Pancreas (tissue), 10 donors: ENCODE measurements at regions not wholly inside any gene's neighbourhood (a gene's known extent, or its start where the extent isn't known, plus 50 kb on each side); places are given as distances from the start of the nearest gene placed in this dataset.

Source experiments
- ATAC-seq, 4 donors: fragments of 200-7000 bp; cut with Tn5 transposase; one replicate each; pipeline versions ENCODE4 v1.8.0 to v1.9.1; 2020; ENCODE audit warnings: mild to moderate bottlenecking in 4 of 4, moderate library complexity in 4 of 4
- DNase-seq, 6 donors: peaks; one replicate each; pipeline ENCODE4 v3.0.0-alpha.2; 2020
- FAIRE-seq: peaks from 2 replicates; lab custom pipeline; 2012; peaks lifted over from hg19 to GRCh38; lab: Jason Lieb, UNC
- H3K27ac ChIP-seq, 4 donors: fragments of 200-600 bp; sonication (generic); 1 replicate in 3 of 4; 2 replicates in 1 of 4; pipeline versions ENCODE4 v1.5.0 to v1.8.0; 2020
- H3K27me3 ChIP-seq, 4 donors: fragments of 200-600 bp; one replicate each; pipeline ENCODE4 v1.8.0; 2021
- H3K36me3 ChIP-seq, 3 donors: fragments of 200-600 bp; sonication (generic) in 1 of 3; one replicate each; pipeline versions ENCODE4 v1.5.0 to v1.8.0; 2020 to 2021
- H3K4me1 ChIP-seq, 3 donors: fragments of 200-600 bp; one replicate each; pipeline ENCODE4 v1.8.0; 2021
- H3K4me3 ChIP-seq, 4 donors: fragments of 200-600 bp; sonication (generic) in 2 of 4; one replicate each; pipeline versions ENCODE4 v1.5.0 to v1.8.0; 2020 to 2021
- H3K9me3 ChIP-seq, 4 donors: fragments of 200-600 bp; one replicate each; pipeline ENCODE4 v1.8.0; 2021
- WGBS, 2 donors: extraction: QIAGEN DNeasy Blood & Tissue Kit; methylation state at CpG; one replicate each; pipeline ENCODE4 v1.1.7; 2013; 5-methylcytosine and 5-hydroxymethylcytosine counted together
- intact Hi-C, 3 donors: fragments of 100-400 bp; cut with DNase I; formaldehyde crosslinking; loops; one replicate each; pipeline versions ENCODE4 v1.11.1 to v1.14.2; 2022
- TF ChIP-seq, protein P1 (sequence below), 4 donors: fragments of 200-600 bp; sonication (generic) in 3 of 4; IDR thresholded peaks; one replicate each; pipeline versions ENCODE4 v1.5.0 to v1.8.0; 2021; ENCODE audit warnings: antibody characterized with exemption in 4 of 4
- donor health status: healthy with polysubstance abuse.
- donor health status: DM: no; HTN: no; CAD: no; lungs with moderate emphysema.
- donor health status: DM: no; HTN: no; CAD: no.
- donor health status: control.
- donor health status: control.
- donor health status: Bipolar disorder and iron deficiency.
- donor health status: DM: yes; HTN: yes; CAD: no.
- donor health status: DM: no; HTN: no; CAD: no.
- donor health status: DM: no; HTN: no; CAD: no.
- donor health status: DM: yes; HTN: yes; CAD: no.

- TF ChIP-seq, protein P1, sequence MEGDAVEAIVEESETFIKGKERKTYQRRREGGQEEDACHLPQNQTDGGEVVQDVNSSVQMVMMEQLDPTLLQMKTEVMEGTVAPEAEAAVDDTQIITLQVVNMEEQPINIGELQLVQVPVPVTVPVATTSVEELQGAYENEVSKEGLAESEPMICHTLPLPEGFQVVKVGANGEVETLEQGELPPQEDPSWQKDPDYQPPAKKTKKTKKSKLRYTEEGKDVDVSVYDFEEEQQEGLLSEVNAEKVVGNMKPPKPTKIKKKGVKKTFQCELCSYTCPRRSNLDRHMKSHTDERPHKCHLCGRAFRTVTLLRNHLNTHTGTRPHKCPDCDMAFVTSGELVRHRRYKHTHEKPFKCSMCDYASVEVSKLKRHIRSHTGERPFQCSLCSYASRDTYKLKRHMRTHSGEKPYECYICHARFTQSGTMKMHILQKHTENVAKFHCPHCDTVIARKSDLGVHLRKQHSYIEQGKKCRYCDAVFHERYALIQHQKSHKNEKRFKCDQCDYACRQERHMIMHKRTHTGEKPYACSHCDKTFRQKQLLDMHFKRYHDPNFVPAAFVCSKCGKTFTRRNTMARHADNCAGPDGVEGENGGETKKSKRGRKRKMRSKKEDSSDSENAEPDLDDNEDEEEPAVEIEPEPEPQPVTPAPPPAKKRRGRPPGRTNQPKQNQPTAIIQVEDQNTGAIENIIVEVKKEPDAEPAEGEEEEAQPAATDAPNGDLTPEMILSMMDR (IDR thresholded peaks at IDR 0.05), result no peak
- WGBS, 2 donors, result 70 to 76% methylated on average over 5 of the region's 5 CpGs
- Histone ChIP-seq H3K36me3 (no peaks in the 10 kb centered on the region), H3K4me3 (no peak overlapping the region), H3K27ac (no peak overlapping the region), H3K9me3 (no peaks in the 10 kb centered on the region), H3K4me1 (peaks cover 0 to 3% (median 1%) of the 10 kb centered on the region in 3 donors), H3K27me3 (no peaks in the 10 kb centered on the region)
- FAIRE-seq (no peak), ATAC-seq (no peak), DNase-seq (no peak)
- intact Hi-C loops, result no loop called here
These were observed 183.7 kb downstream of the NUFIP1 start for GRCh38 chr13:44805585-44805984.

DNA sequence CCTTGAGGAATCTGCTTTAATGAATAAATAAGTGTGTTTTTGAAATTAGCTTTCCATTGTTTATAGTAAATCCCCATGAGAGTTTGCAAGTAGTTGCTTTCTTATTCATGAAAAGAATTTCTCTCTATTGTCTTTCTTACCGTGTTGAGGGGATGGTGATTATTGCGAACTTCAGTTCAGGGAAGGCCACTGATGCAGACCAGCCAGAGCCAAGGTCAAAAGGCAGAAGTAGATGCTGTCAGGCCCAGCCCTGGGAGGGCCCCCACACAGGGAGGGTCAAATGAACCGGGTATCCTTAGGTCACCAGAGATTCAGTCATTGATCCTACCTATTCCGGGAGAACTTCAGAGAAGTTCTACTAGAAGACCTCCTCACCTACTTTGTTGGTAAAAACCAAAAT lies 185.9 kb downstream of the NUFIP1 start:
- H3K4me3 ChIP-seq, result no peak overlapping the region
- no peaks in the 10 kb centered on the region for H3K9me3 ChIP-seq
- intact Hi-C loops, result no loop called here
- no peak for FAIRE-seq
- H3K4me1 ChIP-seq, result no peaks in the 10 kb centered on the region
- no peaks in the 10 kb centered on the region for H3K27me3 ChIP-seq
- no peak for DNase-seq
- no peak for ATAC-seq
- TF ChIP-seq, protein P1 (IDR thresholded peaks at IDR 0.05), result no peak
- 86 to 92% methylated on average over 4 of the region's 4 CpGs for WGBS, 2 donors
- H3K27ac ChIP-seq, result no peak overlapping the region
- H3K36me3 ChIP-seq, result no peaks in the 10 kb centered on the region

GRCh38 chr13:44802491-44802890 lies 186.8 kb downstream of the NUFIP1 start:
- Histone ChIP-seq H3K27ac (no peak overlapping the region), H3K4me1 (peaks cover 0 to 3% (median 0%) of the 10 kb centered on the region in 3 donors), H3K9me3 (no peaks in the 10 kb centered on the region), H3K4me3 (no peak overlapping the region), H3K36me3 (no peaks in the 10 kb centered on the region), H3K27me3 (no peaks in the 10 kb centered on the region)
- ATAC-seq (no peak), FAIRE-seq (no peak), DNase-seq (no peak)
- intact Hi-C loops, result no loop called here
- WGBS, 2 donors, result 88 to 99% methylated on average over 4 of the region's 4 CpGs
- TF ChIP-seq, protein P1 (IDR thresholded peaks at IDR 0.05), result no peak

GRCh38 chr13:44801990-44802389 lies 187.3 kb downstream of the NUFIP1 start:
- FAIRE-seq (no peak), DNase-seq (no peak), ATAC-seq (peak in 1 of 4 donors; percentile 48)
- intact Hi-C loops, result no loop called here
- TF ChIP-seq, protein P1 (IDR thresholded peaks at IDR 0.05), result no peak
- Histone ChIP-seq H3K4me3 (no peak overlapping the region), H3K4me1 (peaks cover 0 to 8% (median 0%) of the 10 kb centered on the region in 3 donors), H3K9me3 (no peaks in the 10 kb centered on the region), H3K27me3 (no peaks in the 10 kb centered on the region), H3K27ac (no peak overlapping the region), H3K36me3 (no peaks in the 10 kb centered on the region)
- WGBS, 2 donors, result 78 to 83% methylated on average over 4 of the region's 4 CpGs

DNA sequence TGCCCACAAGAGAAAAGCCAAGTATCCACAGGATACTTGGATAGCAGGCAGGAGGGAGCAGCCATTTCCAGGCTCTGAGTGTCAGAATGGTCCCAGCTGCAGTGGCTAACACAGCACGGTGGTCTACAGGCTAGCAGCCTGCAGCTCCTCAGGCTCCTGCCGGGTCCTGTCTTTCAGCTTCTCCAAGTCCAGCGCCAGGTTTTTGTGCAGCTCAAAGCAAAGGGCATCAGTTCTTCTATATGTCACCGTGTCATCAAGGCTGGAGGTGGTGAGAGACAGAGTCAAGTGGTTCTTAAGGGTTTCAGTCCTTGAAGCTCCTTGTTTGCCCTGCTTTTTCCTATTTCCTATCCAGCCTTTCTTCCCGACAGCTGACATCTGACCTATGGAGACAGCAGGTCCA lies 188.6 kb downstream of the NUFIP1 start:
- TF ChIP-seq, protein P1 (IDR thresholded peaks at IDR 0.05), result no peak
- no peaks in the 10 kb centered on the region for H3K27me3 ChIP-seq
- peaks cover 0 to 10% (median 0%) of the 10 kb centered on the region in 3 donors for H3K4me1 ChIP-seq
- no peak overlapping the region for H3K4me3 ChIP-seq
- WGBS, 2 donors, result 89 to 92% methylated on average over 5 of the region's 5 CpGs
- no peak for FAIRE-seq
- no peak for DNase-seq
- no peak for ATAC-seq
- no peaks in the 10 kb centered on the region for H3K9me3 ChIP-seq
- intact Hi-C loops, result no loop called here
- no peak overlapping the region for H3K27ac ChIP-seq
- H3K36me3 ChIP-seq, result no peaks in the 10 kb centered on the region
